ENCODE measurements at regions not wholly inside any gene's neighbourhood (a gene's known extent, or its start where the extent isn't known, plus 50 kb on each side); places are given as distances from the start of the nearest gene placed in this dataset.

- no peak for TF ChIP-seq REST (IDR thresholded peaks at IDR 0.05; ENCODE audit: insufficient read depth in 1 of 2, low read depth in 2 of 2, low read length in 2 of 2)
- TF ChIP-seq POLR2AphosphoS5 (IDR thresholded peaks at IDR 0.05; ENCODE audit: low read depth, low read length), result no peak
- TF ChIP-seq SIN3A (IDR thresholded peaks at IDR 0.05; ENCODE audit: borderline replicate concordance, insufficient read depth, low read length), result no peak
- no peak for TF ChIP-seq TAF1 (IDR thresholded peaks at IDR 0.05; ENCODE audit: borderline replicate concordance, insufficient read depth, low read length)
- TF ChIP-seq FOXP2 (optimal IDR thresholded peaks at IDR 0.05; ENCODE audit: borderline replicate concordance, extremely low read depth, extremely low read length, insufficient read depth), result no peak
Observed at GRCh38 chr6:14317387-14317970, 199.9 kb downstream of the CD83 start.

GRCh38 chr6:14320332-14320731, 202.8 kb downstream of the CD83 start:
- TF ChIP-seq REST (IDR thresholded peaks at IDR 0.05; ENCODE audit: insufficient read depth in 1 of 2, low read depth in 2 of 2, low read length in 2 of 2), result no peak
- no peak for TF ChIP-seq TAF1 (IDR thresholded peaks at IDR 0.05; ENCODE audit: borderline replicate concordance, insufficient read depth, low read length)
- no peak for TF ChIP-seq POLR2AphosphoS5 (IDR thresholded peaks at IDR 0.05; ENCODE audit: low read depth, low read length)
- no peak for TF ChIP-seq FOXP2 (optimal IDR thresholded peaks at IDR 0.05; ENCODE audit: borderline replicate concordance, extremely low read depth, extremely low read length, insufficient read depth)

- TF ChIP-seq TAF1 (IDR thresholded peaks at IDR 0.05; ENCODE audit: borderline replicate concordance, insufficient read depth, low read length) (no peak), SIN3A (IDR thresholded peaks at IDR 0.05; ENCODE audit: borderline replicate concordance, insufficient read depth, low read length) (no peak), REST (IDR thresholded peaks at IDR 0.05; ENCODE audit: insufficient read depth in 1 of 2, low read depth in 2 of 2, low read length in 2 of 2) (no peak), POLR2AphosphoS5 (IDR thresholded peaks at IDR 0.05; ENCODE audit: low read depth, low read length) (no peak), FOXP2 (optimal IDR thresholded peaks at IDR 0.05; ENCODE audit: borderline replicate concordance, extremely low read depth, extremely low read length, insufficient read depth) (no peak)
Observed at GRCh38 chr6:14321992-14322772, 204.6 kb downstream of the CD83 start.

GRCh38 chr6:14322841-14323240, 205.3 kb downstream of the CD83 start:
- TF ChIP-seq REST (IDR thresholded peaks at IDR 0.05; ENCODE audit: insufficient read depth in 1 of 2, low read depth in 2 of 2, low read length in 2 of 2) (no peak), POLR2AphosphoS5 (IDR thresholded peaks at IDR 0.05; ENCODE audit: low read depth, low read length) (no peak), SIN3A (IDR thresholded peaks at IDR 0.05; ENCODE audit: borderline replicate concordance, insufficient read depth, low read length) (no peak), FOXP2 (optimal IDR thresholded peaks at IDR 0.05; ENCODE audit: borderline replicate concordance, extremely low read depth, extremely low read length, insufficient read depth) (no peak), TAF1 (IDR thresholded peaks at IDR 0.05; ENCODE audit: borderline replicate concordance, insufficient read depth, low read length) (no peak)
